HG03439 (cell line): ENCODE measurements at regions not wholly inside any gene's neighbourhood (a gene's known extent, or its start where the extent isn't known, plus 50 kb on each side); places are given as distances from the start of the nearest gene placed in this dataset.

ENCODE experiments used
- ATAC-seq: cut with Tn5 transposase; IDR thresholded peaks from one replicate; pipeline ENCODE4 v1.9.1; 2021; ENCODE audit warnings: mild to moderate bottlenecking, moderate library complexity; ENCODE audit not compliant: unreplicated experiment

GRCh38 chr7:25863005-25863728 lies 288.8 kb upstream of the NFE2L3 start:
- ATAC-seq: no peak

GRCh38 chr7:25863729-25864110 lies 288.3 kb upstream of the NFE2L3 start:
- ATAC-seq: no peak

GRCh38 chr7:25864511-25864910 lies 287.5 kb upstream of the NFE2L3 start:
- no peak for ATAC-seq

- no peak for ATAC-seq
Observed at GRCh38 chr7:25864943-25865751, 286.9 kb upstream of the NFE2L3 start.

GRCh38 chr7:25868509-25868908 lies 283.5 kb upstream of the NFE2L3 start:
- ATAC-seq: no peak

GRCh38 chr7:25870574-25870973 lies 281.4 kb upstream of the NFE2L3 start:
- no peak for ATAC-seq

GRCh38 chr7:25876092-25876491 lies 275.9 kb upstream of the NFE2L3 start:
- ATAC-seq: no peak

- ATAC-seq: no peak
Observed at GRCh38 chr7:25877802-25878789, 273.9 kb upstream of the NFE2L3 start.

- ATAC-seq: no peak
Observed at GRCh38 chr7:25879799-25880198, 272.2 kb upstream of the NFE2L3 start.

GRCh38 chr7:25881317-25882037 lies 270.5 kb upstream of the NFE2L3 start:
- no peak for ATAC-seq

GRCh38 chr7:25882151-25882773 lies 269.7 kb upstream of the NFE2L3 start:
- ATAC-seq: no peak

- ATAC-seq: no peak
Observed at GRCh38 chr7:25884265-25884828, 267.7 kb upstream of the NFE2L3 start.

- ATAC-seq: no peak
Observed at GRCh38 chr7:25885057-25885576, 266.9 kb upstream of the NFE2L3 start.

- ATAC-seq: no peak
Observed at GRCh38 chr7:25886387-25887240, 265.4 kb upstream of the NFE2L3 start.

GRCh38 chr7:25887266-25887665 lies 264.7 kb upstream of the NFE2L3 start:
- ATAC-seq: no peak

- ATAC-seq: no peak
Observed at GRCh38 chr7:25887795-25888559, 264.0 kb upstream of the NFE2L3 start.

- ATAC-seq: no peak
Observed at GRCh38 chr7:25889765-25890164, 262.2 kb upstream of the NFE2L3 start.

GRCh38 chr7:25891591-25891990 lies 260.4 kb upstream of the NFE2L3 start:
- ATAC-seq: no peak
